PFSK-1 (cell line): ENCODE measurements at regions not wholly inside any gene's neighbourhood (a gene's known extent, or its start where the extent isn't known, plus 50 kb on each side); places are given as distances from the start of the nearest gene placed in this dataset.

Experiments used
- FOXP2 ChIP-seq: optimal IDR thresholded peaks from 2 replicates; pipeline ENCODE3; 2011; ENCODE audit warnings: borderline replicate concordance, control low read depth, inconsistent platforms; ENCODE audit not compliant: insufficient read depth; ENCODE audit errors: extremely low read length, extremely low read depth
- POLR2AphosphoS5 ChIP-seq: IDR thresholded peaks from 2 replicates; pipeline ENCODE4 v1.6.1; 2012; ENCODE audit warnings: low read depth, mild to moderate bottlenecking, control low read depth, low read length, moderate library complexity
- SIN3A ChIP-seq: IDR thresholded peaks from 2 replicates; pipeline ENCODE4 v1.6.1; 2012; ENCODE audit warnings: mild to moderate bottlenecking, low read length, moderate library complexity, borderline replicate concordance; ENCODE audit not compliant: insufficient read depth
- TAF1 ChIP-seq: IDR thresholded peaks from 2 replicates; pipeline ENCODE4 v1.6.1; 2012; ENCODE audit warnings: low read length, control low read depth, borderline replicate concordance; ENCODE audit not compliant: insufficient read depth
- TF ChIP-seq, protein P1 (sequence below), 2 experiments: IDR thresholded peaks; 2 replicates each; pipeline versions ENCODE4 v1.6.1 to v1.8.0; 2011 to 2012; ENCODE audit warnings: low read depth in 2 of 2, low read length in 2 of 2, control low read depth in 1 of 2, inconsistent platforms in 1 of 2, mild to moderate bottlenecking in 1 of 2, moderate library complexity in 1 of 2; ENCODE audit not compliant: insufficient read depth in 1 of 2

DNA sequence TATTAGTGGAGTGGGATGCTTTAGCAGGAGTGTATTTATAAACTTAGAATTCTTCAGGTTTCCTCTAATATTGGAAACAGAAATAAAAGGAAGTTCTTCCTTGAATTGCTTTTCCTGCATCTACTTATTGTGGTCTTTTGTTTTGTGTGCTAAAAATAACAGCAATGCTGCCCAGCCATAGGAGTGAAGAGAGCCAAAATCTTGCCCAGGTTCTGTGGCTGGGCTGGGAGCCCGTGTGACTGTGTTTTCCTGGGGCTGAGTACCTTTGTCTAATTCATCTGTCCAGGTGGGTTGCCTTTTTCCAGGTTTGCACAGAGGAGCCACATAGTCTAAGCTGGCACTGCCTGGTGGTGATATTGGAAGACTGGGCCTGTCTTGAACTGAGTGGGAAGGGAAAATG is 179.7 kb upstream of the ADAMTSL1 start:
- no peak for TF ChIP-seq SIN3A
- no peak for TF ChIP-seq POLR2AphosphoS5
- TF ChIP-seq TAF1, result no peak
- TF ChIP-seq, protein P1, sequence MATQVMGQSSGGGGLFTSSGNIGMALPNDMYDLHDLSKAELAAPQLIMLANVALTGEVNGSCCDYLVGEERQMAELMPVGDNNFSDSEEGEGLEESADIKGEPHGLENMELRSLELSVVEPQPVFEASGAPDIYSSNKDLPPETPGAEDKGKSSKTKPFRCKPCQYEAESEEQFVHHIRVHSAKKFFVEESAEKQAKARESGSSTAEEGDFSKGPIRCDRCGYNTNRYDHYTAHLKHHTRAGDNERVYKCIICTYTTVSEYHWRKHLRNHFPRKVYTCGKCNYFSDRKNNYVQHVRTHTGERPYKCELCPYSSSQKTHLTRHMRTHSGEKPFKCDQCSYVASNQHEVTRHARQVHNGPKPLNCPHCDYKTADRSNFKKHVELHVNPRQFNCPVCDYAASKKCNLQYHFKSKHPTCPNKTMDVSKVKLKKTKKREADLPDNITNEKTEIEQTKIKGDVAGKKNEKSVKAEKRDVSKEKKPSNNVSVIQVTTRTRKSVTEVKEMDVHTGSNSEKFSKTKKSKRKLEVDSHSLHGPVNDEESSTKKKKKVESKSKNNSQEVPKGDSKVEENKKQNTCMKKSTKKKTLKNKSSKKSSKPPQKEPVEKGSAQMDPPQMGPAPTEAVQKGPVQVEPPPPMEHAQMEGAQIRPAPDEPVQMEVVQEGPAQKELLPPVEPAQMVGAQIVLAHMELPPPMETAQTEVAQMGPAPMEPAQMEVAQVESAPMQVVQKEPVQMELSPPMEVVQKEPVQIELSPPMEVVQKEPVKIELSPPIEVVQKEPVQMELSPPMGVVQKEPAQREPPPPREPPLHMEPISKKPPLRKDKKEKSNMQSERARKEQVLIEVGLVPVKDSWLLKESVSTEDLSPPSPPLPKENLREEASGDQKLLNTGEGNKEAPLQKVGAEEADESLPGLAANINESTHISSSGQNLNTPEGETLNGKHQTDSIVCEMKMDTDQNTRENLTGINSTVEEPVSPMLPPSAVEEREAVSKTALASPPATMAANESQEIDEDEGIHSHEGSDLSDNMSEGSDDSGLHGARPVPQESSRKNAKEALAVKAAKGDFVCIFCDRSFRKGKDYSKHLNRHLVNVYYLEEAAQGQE (IDR thresholded peaks at IDR 0.05; ENCODE audit: insufficient read depth in 1 of 2, low read depth in 2 of 2, low read length in 2 of 2), result no peak
- TF ChIP-seq FOXP2, result no peak

DNA sequence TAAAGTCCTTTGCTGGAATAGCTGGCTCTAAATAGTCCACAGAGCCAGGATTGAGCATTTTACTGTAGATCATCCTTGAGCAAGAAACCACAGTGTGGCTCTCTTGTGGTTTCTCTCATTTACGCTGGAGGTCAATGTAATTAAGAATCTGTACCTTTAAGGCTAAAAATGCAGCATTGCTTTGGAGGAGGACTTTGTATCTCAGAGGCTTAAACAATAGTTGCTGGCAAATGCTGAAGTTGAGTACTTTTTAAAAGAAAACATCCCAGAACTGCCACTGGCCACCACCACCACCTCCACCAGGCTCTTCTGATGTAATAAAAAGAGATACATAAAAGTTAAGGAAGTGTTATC is 177.3 kb upstream of the ADAMTSL1 start:
- TF ChIP-seq SIN3A (no peak), POLR2AphosphoS5 (no peak)

DNA sequence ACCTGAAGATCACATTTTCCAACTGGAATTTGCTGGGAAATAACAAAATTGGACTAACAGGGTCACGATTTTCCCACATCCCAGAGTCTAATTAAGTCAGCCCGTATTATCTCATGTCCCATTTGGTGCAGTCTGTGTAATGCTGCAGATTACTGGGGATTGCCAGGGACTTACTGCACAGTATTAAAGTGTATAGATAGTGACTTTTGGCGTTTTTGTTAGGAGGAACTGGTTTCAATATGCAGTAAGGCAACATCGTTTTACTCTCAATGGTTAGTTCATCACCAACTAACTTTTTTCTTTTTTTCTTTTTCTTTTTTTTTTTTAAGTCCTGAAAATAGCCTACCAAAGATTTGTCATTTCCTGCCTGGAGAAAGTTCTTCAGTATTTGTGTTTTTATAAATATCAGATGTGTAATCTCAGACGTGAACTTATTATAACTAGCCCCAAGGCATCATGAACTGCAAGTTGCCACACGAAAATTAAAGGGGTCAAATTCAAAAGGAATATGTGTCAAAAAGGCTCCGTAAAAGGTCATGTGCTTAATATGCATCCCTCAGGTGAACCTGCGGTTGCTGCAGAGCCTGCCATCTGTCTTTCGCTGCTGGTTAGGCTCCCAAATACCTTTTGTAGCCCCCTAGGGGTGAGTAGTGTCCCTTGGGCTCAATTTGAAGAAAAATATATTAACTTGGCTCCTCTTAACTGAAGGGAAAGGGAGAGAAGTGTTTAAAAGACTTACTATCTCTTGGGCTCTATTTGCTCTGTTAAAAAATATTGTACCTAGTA is 176.7 kb upstream of the ADAMTSL1 start:
- no peak for TF ChIP-seq POLR2AphosphoS5
- no peak for TF ChIP-seq FOXP2
- TF ChIP-seq, protein P1 (IDR thresholded peaks at IDR 0.05; ENCODE audit: insufficient read depth in 1 of 2, low read depth in 2 of 2, low read length in 2 of 2), result no peak
- no peak for TF ChIP-seq SIN3A
- TF ChIP-seq TAF1, result no peak

DNA sequence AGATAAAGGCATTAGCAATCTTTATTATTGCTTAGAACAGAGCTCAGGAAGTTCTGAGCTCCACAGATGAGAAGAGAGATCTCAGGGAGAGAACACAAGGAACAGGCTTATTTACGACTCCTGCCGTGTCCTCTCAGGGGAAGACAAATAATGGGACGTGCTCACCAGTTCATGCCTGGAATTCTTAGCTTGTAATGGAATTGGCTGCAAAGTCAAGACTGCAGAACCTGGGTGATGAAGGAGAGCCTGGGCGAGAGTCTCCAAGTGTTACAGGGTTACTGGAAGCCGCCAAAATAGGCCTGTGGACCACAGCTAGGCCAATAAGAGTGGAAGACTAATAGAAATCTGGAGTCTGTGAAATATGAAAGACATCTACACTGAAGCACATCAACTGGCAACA is 174.5 kb upstream of the ADAMTSL1 start:
- TF ChIP-seq FOXP2, result no peak
- no peak for TF ChIP-seq TAF1
- no peak for TF ChIP-seq SIN3A
- TF ChIP-seq, protein P1 (IDR thresholded peaks at IDR 0.05; ENCODE audit: insufficient read depth in 1 of 2, low read depth in 2 of 2, low read length in 2 of 2), result no peak
- TF ChIP-seq POLR2AphosphoS5, result no peak

DNA sequence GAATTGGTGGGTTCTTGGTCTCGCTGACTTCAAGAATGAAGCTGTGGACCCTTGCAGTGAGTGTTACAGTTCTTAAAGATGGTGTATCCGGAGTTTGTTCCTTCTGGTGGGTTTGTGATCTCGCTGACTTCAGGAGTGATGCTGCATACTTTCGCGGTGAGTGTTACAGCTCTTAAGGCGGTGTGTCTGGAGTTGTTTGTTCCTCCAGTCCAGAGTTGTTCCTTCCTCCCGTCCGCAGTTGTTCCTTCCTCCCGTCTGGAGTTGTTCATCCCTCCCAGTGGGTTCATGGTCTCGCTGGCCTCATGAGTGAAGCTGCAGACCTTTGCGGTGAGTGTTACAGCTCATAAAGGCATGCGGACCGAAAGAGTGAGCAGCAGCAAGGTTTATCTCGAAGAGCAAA is 159.6 kb upstream of the ADAMTSL1 start:
- TF ChIP-seq TAF1, result no peak
- no peak for TF ChIP-seq SIN3A
- TF ChIP-seq FOXP2, result no peak
- no peak for TF ChIP-seq POLR2AphosphoS5
- TF ChIP-seq, protein P1 (IDR thresholded peaks at IDR 0.05; ENCODE audit: insufficient read depth in 1 of 2, low read depth in 2 of 2, low read length in 2 of 2), result no peak
